Loucy (cell line): ENCODE measurements at regions not wholly inside any gene's neighbourhood (a gene's known extent, or its start where the extent isn't known, plus 50 kb on each side); places are given as distances from the start of the nearest gene placed in this dataset.

Source experiments
- EZH2phosphoT487 ChIP-seq: fragments of 200-600 bp; IDR thresholded peaks from 2 replicates; pipeline ENCODE4 v1.6.1; 2018; ENCODE audit warnings: antibody characterized with exemption, mild to moderate bottlenecking, moderate library complexity, borderline replicate concordance
- TF ChIP-seq, protein P1 (sequence below): fragments of 200-600 bp; sonication (generic); conservative IDR thresholded peaks from 2 replicates; pipeline ENCODE4 v1.5.1; 2014; ENCODE audit warnings: mild to moderate bottlenecking, antibody characterized with exemption, low read length

DNA sequence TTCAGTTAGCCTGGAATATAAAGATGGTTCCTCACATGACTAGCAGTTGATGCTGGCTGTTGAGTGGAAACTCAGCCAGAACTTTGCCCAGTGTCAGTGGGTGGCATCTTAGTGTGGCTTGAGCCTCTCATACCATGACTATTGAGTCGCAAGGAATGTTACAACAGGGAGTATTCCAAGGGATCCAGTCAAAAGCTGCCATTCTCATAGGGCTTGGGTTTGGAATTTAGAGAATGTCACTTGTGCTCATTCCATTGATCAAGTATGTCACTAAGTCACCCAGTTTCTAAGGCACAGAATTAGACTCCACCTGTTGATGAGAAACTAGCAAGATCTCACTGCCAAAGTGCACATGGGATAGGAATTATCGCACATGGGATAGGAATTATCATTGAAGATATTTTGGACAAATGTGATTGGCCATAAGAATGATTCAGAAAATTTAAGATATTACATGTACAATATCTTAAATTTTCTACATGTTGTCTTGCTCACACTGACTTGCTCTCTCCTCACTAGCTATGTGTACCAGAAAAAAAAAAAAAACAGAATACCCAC lies 1290.7 kb upstream of the ADGRL2 start:
- TF ChIP-seq, protein P1, sequence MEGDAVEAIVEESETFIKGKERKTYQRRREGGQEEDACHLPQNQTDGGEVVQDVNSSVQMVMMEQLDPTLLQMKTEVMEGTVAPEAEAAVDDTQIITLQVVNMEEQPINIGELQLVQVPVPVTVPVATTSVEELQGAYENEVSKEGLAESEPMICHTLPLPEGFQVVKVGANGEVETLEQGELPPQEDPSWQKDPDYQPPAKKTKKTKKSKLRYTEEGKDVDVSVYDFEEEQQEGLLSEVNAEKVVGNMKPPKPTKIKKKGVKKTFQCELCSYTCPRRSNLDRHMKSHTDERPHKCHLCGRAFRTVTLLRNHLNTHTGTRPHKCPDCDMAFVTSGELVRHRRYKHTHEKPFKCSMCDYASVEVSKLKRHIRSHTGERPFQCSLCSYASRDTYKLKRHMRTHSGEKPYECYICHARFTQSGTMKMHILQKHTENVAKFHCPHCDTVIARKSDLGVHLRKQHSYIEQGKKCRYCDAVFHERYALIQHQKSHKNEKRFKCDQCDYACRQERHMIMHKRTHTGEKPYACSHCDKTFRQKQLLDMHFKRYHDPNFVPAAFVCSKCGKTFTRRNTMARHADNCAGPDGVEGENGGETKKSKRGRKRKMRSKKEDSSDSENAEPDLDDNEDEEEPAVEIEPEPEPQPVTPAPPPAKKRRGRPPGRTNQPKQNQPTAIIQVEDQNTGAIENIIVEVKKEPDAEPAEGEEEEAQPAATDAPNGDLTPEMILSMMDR = no peak
- TF ChIP-seq EZH2phosphoT487 = no peak
